Transverse colon (tissue), 4 donors: ENCODE measurements at regions not wholly inside any gene's neighbourhood (a gene's known extent, or its start where the extent isn't known, plus 50 kb on each side); places are given as distances from the start of the nearest gene placed in this dataset.
"Not testable (repeated sequence)": the region's sequence is repeated elsewhere in the genome, so short reads cannot be mapped to it uniquely, and the experiment has no call there.

Experiments used
- DNase-seq: peaks from one replicate; pipeline ENCODE4 v3.0.0-alpha.2; 2019
- H3K27ac ChIP-seq, 4 donors: fragments of 200-600 bp; sonication (generic); 2 replicates each; pipeline ENCODE4 v1.5.1; 2016 to 2018; ENCODE audit warnings: inconsistent platforms in 4 of 4
- H3K27me3 ChIP-seq: fragments of 200-600 bp; sonication (generic); 2 replicates; pipeline ENCODE4 v1.5.1; 2017; ENCODE audit warnings: inconsistent platforms
- H3K36me3 ChIP-seq, 4 donors: fragments of 200-600 bp; sonication (generic); 2 replicates each; pipeline ENCODE4 v1.5.1; 2017 to 2019; ENCODE audit warnings: inconsistent platforms in 4 of 4
- H3K4me1 ChIP-seq, 4 donors: fragments of 200-600 bp; sonication (generic); 2 replicates each; pipeline ENCODE4 v1.5.1; 2017 to 2020; ENCODE audit warnings: inconsistent platforms in 4 of 4
- H3K4me3 ChIP-seq, 4 donors: fragments of 200-600 bp; sonication (generic); 1 replicate in 1 of 4; 2 replicates in 3 of 4; pipeline versions ENCODE4 v1.5.1 to v1.6.1; 2017 to 2019; ENCODE audit warnings: inconsistent platforms in 4 of 4
- H3K9me3 ChIP-seq, 2 donors: fragments of 200-600 bp; sonication (generic); 2 replicates each; pipeline ENCODE4 v1.5.1; 2017 to 2019; ENCODE audit warnings: inconsistent platforms in 2 of 2
- EP300 ChIP-seq: sonication (generic); formaldehyde crosslinking; IDR thresholded peaks from one replicate; pipeline ENCODE4 v1.6.1; 2017; ENCODE audit warnings: antibody characterized with exemption, low read depth
- POLR2A ChIP-seq: fragments of 450-650 bp; IDR thresholded peaks from one replicate; pipeline ENCODE4 v1.6.1; 2016; ENCODE audit warnings: antibody characterized with exemption, mild to moderate bottlenecking, moderate library complexity
- POLR2AphosphoS5 ChIP-seq, 3 donors: sonication (generic); formaldehyde crosslinking; IDR thresholded peaks; one replicate each; pipeline ENCODE4 v1.6.1; 2016; ENCODE audit warnings: antibody characterized with exemption in 3 of 3
- WGBS, 2 donors: methylation state at CpG; one replicate each; pipeline ENCODE4 v1.1.5; 2018; ENCODE audit warnings: low coverage in 1 of 2; 5-methylcytosine and 5-hydroxymethylcytosine counted together
- in situ Hi-C, 4 donors: fragments of 200-750 bp; cut with MboI; loops; one replicate each; pipeline versions ENCODE4 v1.15.0 to v1.15.1; 2017; ENCODE audit warnings: low sequenced_read_pairs in 3 of 4, low pct_ligation_motif_present in 1 of 4, low pct_unique_long_range_greater_than_20kb in 1 of 4
- intact Hi-C: fragments of 100-400 bp; cut with DNase I; formaldehyde crosslinking; loops from one replicate; pipeline ENCODE4 v1.15.1; 2023; ENCODE audit warnings: low total_unique reads
- TF ChIP-seq, protein P1 (sequence below), 5 experiments: fragments of 200-600 bp in 3 of 5; fragments of 450-650 bp in 2 of 5; sonication (generic) in 3 of 5; IDR thresholded peaks; 1 replicate in 2 of 5; 2 replicates in 3 of 5; pipeline ENCODE4 v1.5.1; 2016 to 2017; ENCODE audit warnings: antibody characterized with exemption in 5 of 5, inconsistent platforms in 3 of 5, mild to moderate bottlenecking in 2 of 5, moderate library complexity in 1 of 5

DNA sequence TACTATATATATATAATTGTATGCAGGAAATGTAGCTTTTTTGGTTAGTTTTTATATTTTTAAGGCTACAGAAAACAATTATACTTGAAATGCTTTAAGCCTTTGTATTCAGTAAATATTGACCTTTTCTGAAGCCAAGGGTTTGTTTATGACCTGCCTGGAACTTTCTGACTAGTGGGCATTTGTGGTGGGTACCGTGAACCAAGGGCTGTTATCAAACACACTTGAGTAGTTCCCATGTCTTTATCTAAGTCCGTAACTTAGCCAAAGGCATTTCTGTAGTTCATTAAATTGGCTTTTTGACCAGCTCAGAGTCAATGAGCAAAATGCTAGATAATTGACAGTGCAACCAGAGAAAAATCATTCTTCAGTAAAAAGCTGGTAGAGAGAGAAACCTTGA is 1444.2 kb upstream of the SLC10A2 start:
- TF ChIP-seq POLR2AphosphoS5 (IDR thresholded peaks at IDR 0.05), result no peak
- TF ChIP-seq POLR2A, result no peak
- TF ChIP-seq, protein P1, sequence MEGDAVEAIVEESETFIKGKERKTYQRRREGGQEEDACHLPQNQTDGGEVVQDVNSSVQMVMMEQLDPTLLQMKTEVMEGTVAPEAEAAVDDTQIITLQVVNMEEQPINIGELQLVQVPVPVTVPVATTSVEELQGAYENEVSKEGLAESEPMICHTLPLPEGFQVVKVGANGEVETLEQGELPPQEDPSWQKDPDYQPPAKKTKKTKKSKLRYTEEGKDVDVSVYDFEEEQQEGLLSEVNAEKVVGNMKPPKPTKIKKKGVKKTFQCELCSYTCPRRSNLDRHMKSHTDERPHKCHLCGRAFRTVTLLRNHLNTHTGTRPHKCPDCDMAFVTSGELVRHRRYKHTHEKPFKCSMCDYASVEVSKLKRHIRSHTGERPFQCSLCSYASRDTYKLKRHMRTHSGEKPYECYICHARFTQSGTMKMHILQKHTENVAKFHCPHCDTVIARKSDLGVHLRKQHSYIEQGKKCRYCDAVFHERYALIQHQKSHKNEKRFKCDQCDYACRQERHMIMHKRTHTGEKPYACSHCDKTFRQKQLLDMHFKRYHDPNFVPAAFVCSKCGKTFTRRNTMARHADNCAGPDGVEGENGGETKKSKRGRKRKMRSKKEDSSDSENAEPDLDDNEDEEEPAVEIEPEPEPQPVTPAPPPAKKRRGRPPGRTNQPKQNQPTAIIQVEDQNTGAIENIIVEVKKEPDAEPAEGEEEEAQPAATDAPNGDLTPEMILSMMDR (IDR thresholded peaks at IDR 0.05), result no peak
- TF ChIP-seq EP300, result no peak
- H3K36me3 ChIP-seq, result no peaks in the 10 kb centered on the region
- H3K4me3 ChIP-seq, result no peak overlapping the region
- DNase-seq, result no peak
- H3K9me3 ChIP-seq, result no peaks in the 10 kb centered on the region
- no peaks in the 10 kb centered on the region for H3K27me3 ChIP-seq
- WGBS, 2 donors, result 76 to 80% methylated on average over 2 of the region's 2 CpGs
- intact Hi-C loops, result no loop called here
- H3K4me1 ChIP-seq, result no peaks in the 10 kb centered on the region
- no peak overlapping the region for H3K27ac ChIP-seq
- in situ Hi-C loops, result no loop called here

DNA sequence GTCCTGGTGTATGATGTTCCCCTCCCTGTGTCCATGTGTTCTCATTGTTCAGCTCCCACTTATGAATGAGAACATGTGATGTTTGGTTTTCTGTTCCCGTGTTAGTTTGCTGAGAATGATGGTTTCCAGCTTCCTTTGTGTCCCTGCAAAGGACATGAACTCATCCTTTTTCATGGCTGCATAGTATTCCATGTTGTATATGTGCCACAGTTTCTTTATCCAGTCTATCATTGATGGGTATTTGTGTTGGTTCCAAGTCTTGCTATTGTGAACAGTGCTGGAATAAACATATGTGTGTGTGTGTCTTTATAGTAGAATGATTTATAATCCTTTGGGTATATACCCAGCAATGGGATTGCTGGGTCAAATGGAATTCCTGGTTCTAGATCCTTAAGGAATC is 1427.3 kb upstream of the SLC10A2 start:
- H3K9me3 ChIP-seq, H3K4me3 ChIP-seq, H3K27me3 ChIP-seq, H3K27ac ChIP-seq, H3K4me1 ChIP-seq, in situ Hi-C loops, DNase-seq, intact Hi-C loops, H3K36me3 ChIP-seq: not testable (repeated sequence)
- 67% methylated on average over 1 of the region's 1 CpG; no CpG with 5 or more reads in 1 of the 2 donors for WGBS, 2 donors

DNA sequence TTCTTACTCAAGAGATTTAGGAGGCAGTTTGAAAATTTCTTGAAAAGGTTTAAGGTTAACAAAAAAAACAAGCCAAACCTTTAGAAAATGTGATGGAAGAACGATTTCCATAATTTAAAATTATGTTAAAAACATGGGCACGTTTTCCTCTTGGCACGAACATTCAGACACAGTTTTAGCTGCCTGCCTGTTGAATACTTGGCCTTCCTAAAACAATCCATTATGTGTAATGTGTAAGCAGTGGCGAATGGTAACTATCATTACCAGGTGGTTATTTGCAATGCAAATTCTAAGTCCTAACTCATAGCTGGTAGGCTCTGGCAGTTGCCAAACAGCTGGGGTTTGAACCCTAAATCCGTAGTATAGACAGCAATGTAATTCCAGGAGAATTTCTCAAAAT is 1425.7 kb upstream of the SLC10A2 start:
- 64 to 68% methylated on average over 4 to 5 of the region's 5 CpGs for WGBS, 2 donors
- no peak overlapping the region for H3K4me3 ChIP-seq
- in situ Hi-C loops, result no loop called here

DNA sequence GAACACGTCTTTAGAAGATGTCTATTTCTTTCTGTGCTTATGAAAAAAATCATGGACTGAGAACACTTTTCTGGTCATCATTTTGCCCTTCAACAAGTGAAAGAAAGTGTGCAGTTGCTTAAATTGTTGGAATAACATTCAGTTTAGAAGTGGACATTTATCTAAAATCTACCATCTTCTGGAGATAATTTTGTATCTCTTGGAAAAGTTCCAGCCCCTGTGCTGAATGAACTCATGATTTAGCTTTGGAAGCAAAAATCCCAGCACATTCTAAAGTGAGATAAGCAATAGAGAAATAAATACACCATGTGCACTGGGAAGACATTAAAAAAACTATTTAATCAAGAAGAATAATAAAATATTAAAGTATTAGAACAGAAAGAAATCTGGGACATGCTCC is 1420.8 kb upstream of the SLC10A2 start:
- H3K27me3 ChIP-seq, result no peaks in the 10 kb centered on the region
- H3K27ac ChIP-seq, result no peak overlapping the region
- TF ChIP-seq POLR2A, result no peak
- TF ChIP-seq, protein P1 (IDR thresholded peaks at IDR 0.05), result no peak
- no peak for TF ChIP-seq POLR2AphosphoS5 (IDR thresholded peaks at IDR 0.05)
- no peaks in the 10 kb centered on the region for H3K36me3 ChIP-seq
- 38 to 50% methylated on average over 1 of the region's 1 CpG for WGBS, 2 donors
- H3K4me3 ChIP-seq, result no peak overlapping the region
- H3K9me3 ChIP-seq, result no peaks in the 10 kb centered on the region
- intact Hi-C loops, result no loop called here
- no peak for DNase-seq
- H3K4me1 ChIP-seq, result no peaks in the 10 kb centered on the region
- in situ Hi-C loops, result no loop called here

More for the DNA sequence above, 1425.7 kb upstream of the SLC10A2 start:
- no peaks in the 10 kb centered on the region for H3K36me3 ChIP-seq
- no peaks in the 10 kb centered on the region for H3K9me3 ChIP-seq
- no peaks in the 10 kb centered on the region for H3K4me1 ChIP-seq
- no peak for DNase-seq
- no peaks in the 10 kb centered on the region for H3K27me3 ChIP-seq
- TF ChIP-seq EP300 (no peak), POLR2A (no peak), POLR2AphosphoS5 (IDR thresholded peaks at IDR 0.05) (no peak)
- intact Hi-C loops, result no loop called here
- no peak overlapping the region for H3K27ac ChIP-seq

DNA sequence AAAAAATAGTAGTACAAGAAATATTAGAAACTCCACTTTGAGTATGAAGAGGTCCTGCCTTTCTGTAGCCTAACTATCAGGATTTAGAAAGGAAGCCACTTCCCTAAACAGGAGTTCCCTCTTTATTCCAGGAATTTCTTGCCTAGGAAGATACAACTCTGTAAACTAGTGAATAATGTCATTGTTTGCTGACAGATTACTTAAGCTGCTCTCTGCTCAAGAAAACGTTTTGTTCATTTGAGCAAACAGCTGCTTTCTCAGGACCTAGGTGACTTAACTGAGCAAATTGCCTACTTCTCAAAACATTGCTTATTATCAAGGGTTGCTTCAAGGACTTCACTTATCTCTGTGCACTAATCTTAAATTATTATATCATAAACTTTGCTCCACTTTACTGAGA is 1419.4 kb upstream of the SLC10A2 start:
- no peaks in the 10 kb centered on the region for H3K9me3 ChIP-seq
- H3K4me3 ChIP-seq, result no peak overlapping the region
- DNase-seq, result no peak
- TF ChIP-seq POLR2A, result no peak
- intact Hi-C loops, result no loop called here
- H3K27me3 ChIP-seq, result no peaks in the 10 kb centered on the region
- 3 to 20% methylated on average over 1 of the region's 1 CpG for WGBS, 2 donors
- H3K27ac ChIP-seq, result no peak overlapping the region
- H3K36me3 ChIP-seq, result no peaks in the 10 kb centered on the region
- in situ Hi-C loops, result no loop called here
- H3K4me1 ChIP-seq, result no peaks in the 10 kb centered on the region

DNA sequence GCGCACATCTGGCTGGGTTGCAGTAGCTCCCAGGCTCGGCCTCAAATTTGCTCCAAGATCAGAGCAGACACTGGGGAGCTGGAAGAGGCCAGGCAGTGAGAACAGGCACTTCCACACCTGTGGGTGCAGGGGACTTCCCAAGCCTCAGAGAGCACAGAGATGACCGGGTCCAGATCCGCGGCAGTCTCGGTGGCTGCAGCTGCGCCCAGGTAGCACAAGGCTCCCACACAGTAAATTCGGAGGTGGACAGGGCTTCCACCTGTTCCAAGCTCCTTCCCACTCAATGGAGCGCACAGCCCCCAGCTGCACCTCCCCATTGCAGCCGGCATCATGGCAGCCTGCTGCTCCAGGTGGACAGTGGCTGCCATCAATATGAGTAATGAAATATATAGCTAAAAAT is 1417.4 kb upstream of the SLC10A2 start:
- H3K9me3 ChIP-seq, result no peaks in the 10 kb centered on the region
- WGBS, 2 donors, result 91% methylated on average over 10 of the region's 10 CpGs; no CpG with 5 or more reads in 1 of the 2 donors
- DNase-seq, result no peak
- no peak overlapping the region for H3K4me3 ChIP-seq
- TF ChIP-seq EP300, result no peak
- TF ChIP-seq POLR2A, result no peak
- TF ChIP-seq, protein P1 (IDR thresholded peaks at IDR 0.05), result no peak
- no peak for TF ChIP-seq POLR2AphosphoS5 (IDR thresholded peaks at IDR 0.05)
- H3K4me1 ChIP-seq, result no peaks in the 10 kb centered on the region
- in situ Hi-C loops (no loop called here), intact Hi-C loops (no loop called here)
- no peak overlapping the region for H3K27ac ChIP-seq
- H3K36me3 ChIP-seq, result no peaks in the 10 kb centered on the region
- H3K27me3 ChIP-seq, result no peaks in the 10 kb centered on the region
